GM13976 (cell line): ENCODE measurements at regions not wholly inside any gene's neighbourhood (a gene's known extent, or its start where the extent isn't known, plus 50 kb on each side); places are given as distances from the start of the nearest gene placed in this dataset.

Source experiments
- DNase-seq: peaks from one replicate; pipeline ENCODE4 v3.0.0; 2012; ENCODE audit warnings: low spot score
- CTCF ChIP-seq: IDR thresholded peaks from 2 replicates; pipeline ENCODE4 v1.5.1; 2012; ENCODE audit warnings: borderline replicate concordance, mild to moderate bottlenecking; ENCODE audit not compliant: insufficient read depth; ENCODE audit errors: extremely low read depth, missing control alignments, control extremely low read depth
- in situ Hi-C: fragments of 300-500 bp; cut with MboI; formaldehyde crosslinking; loops from one replicate; pipeline ENCODE4 v1.12.0; 2022; ENCODE audit warnings: low sequenced_read_pairs, mixed read lengths, inconsistent platforms; ENCODE audit not compliant: unreplicated experiment

GRCh38 chr10:3401491-3401938 is 228.9 kb upstream of the PITRM1 start:
- TF ChIP-seq CTCF, result no peak
- DNase-seq, result no peak
- in situ Hi-C loops, result no loop called here

GRCh38 chr10:3400348-3400747 is 227.8 kb upstream of the PITRM1 start:
- TF ChIP-seq CTCF, result no peak
- in situ Hi-C loops, result no loop called here
- no peak for DNase-seq

GRCh38 chr10:3399756-3400155 is 227.2 kb upstream of the PITRM1 start:
- no peak for TF ChIP-seq CTCF
- in situ Hi-C loops, result no loop called here
- DNase-seq, result no peak

- in situ Hi-C loops, result no loop called here
- DNase-seq, result no peak
- no peak for TF ChIP-seq CTCF
Observed at GRCh38 chr10:3398825-3399646, 226.5 kb upstream of the PITRM1 start.

- no peak for TF ChIP-seq CTCF
- in situ Hi-C loops, result no loop called here
Observed at GRCh38 chr10:3397846-3398245, 225.3 kb upstream of the PITRM1 start.

GRCh38 chr10:3397231-3397630 is 224.6 kb upstream of the PITRM1 start:
- in situ Hi-C loops, result no loop called here
- DNase-seq, result no peak
- TF ChIP-seq CTCF, result no peak

More at GRCh38 chr10:3397846-3398245, 225.3 kb upstream of the PITRM1 start:
- no peak for DNase-seq

- DNase-seq, result no peak
- TF ChIP-seq CTCF, result no peak
- in situ Hi-C loops, result no loop called here
Observed at GRCh38 chr10:3396116-3396515, 223.5 kb upstream of the PITRM1 start.
